Renal pelvis (tissue), 1 donor: ENCODE measurements at regions not wholly inside any gene's neighbourhood (a gene's known extent, or its start where the extent isn't known, plus 50 kb on each side); places are given as distances from the start of the nearest gene placed in this dataset.
A peak's percentile ranks its signal among the peaks of the same experiment; 100 is the strongest.

Experiments
- DNase-seq: peaks from one replicate; pipeline ENCODE4 v3.0.0-alpha.2; 2013

DNA sequence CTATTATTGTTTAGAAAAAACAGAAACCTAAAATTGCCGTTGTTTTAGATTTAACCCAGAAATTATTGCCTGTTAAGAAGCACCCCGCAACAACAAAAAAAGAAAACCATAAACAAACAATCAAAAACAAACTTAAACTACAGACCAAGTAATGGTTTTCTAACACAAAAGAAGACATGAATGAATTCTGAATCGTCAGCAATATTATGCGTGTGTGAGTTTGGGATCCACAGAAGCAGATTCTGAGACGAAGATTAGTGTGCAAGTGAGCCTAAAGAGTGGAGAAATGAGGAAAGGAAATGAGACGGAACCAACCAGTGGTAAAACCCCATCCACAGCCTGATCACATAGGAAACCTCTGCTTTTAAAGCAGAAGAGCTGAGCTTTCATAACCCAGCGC is 1514.9 kb upstream of the PIK3C3 start:
- no peak for DNase-seq

DNA sequence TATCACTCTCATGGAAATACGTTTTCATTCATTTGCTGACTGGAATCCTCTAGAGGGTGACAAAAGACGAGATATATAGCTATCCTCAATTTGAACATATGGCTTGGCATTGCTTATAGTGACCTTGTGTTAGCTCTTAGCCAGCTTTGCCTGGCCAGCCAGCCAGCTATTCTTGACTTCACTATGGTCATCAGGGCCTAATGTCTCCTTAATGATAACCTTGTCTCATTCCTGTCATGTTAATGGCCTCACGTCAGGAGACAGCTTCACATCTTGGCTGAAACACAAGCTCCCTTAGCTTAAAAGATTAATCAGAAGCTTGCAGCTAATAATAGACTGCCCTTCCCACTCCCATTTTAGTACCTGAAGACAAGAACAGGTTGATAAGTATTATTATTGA is 1517.5 kb upstream of the PIK3C3 start:
- DNase-seq, result no peak

DNA sequence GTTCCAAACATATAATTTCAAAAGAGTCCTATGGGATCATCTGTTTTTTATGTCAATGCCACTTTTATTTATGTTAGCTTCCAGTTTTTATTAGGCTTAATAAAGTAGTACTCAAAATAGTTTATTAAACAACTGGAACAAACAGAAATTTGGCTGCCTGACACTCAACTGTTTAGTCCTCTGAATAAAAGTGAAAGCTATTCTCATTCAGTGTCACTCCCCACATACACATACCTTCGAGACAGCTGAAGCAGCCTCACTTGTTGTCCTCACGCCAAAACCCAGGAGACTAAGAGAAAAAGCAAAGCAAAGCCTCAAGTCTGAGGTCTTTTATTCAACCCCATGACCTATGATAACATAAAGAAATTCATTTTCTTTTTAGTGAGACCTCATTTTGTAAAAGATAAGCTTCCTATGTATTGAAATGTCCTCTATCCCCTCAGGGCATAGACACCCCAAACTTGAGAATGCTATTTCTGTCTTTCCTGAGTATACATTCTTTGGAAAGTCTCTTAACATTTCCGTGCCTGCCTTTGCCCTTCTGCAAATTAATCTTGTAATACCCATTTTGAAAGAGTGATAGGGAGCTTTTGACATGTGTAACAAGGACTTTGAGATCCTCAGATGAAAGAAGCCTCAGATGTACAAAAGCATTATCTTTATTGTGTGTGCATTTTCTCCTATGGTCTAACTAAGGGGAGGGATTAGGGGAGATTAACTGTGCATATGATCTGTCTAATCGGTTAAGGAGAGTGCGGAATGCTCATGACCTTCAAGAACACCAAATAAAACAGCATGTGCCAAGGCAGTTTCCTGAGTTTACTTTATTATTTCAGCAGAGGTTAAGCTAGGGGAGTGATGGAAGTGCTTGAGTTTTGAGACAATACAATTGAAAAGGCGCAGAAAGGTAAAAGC is 1523.7 kb upstream of the PIK3C3 start:
- DNase-seq, result no peak

DNA sequence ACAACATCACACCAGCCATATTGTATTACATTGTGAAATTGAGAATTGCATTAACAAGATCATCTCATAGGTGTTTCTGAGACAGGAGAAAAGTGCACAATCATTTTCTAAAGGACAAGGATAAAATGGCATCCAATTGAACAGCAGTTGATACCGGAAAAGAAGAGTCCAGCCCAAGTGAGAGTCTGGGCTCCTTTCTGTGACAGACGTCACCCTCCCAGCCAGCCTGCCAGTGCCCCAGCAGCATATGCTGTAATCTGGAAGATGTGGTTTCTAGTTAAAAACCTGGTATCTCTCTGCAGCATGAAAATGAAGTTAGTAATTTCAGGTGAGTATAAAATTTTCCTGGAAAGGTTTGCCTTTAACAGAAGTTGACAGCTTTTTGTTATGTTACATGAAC is 1531.7 kb upstream of the PIK3C3 start:
- DNase-seq, result no peak

DNA sequence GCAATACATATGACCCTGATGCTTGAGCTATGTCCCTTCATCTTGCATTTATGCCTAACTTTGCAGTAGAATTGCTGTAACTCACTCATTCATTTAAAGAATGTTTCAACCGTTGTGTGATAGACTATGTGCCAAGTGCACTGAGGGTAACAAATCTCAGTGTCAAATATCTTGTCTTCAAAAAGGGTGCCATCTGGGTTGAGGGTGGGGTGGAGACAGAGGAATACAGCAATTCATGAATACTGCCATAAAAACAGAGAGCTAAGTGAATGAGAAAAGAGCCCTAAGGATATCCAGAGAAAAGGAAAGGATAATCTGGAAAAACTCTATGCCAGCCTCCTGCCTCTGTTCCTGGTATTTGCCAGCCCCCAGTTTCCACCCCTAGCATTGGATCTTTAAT is 1534.4 kb upstream of the PIK3C3 start:
- no peak for DNase-seq

DNA sequence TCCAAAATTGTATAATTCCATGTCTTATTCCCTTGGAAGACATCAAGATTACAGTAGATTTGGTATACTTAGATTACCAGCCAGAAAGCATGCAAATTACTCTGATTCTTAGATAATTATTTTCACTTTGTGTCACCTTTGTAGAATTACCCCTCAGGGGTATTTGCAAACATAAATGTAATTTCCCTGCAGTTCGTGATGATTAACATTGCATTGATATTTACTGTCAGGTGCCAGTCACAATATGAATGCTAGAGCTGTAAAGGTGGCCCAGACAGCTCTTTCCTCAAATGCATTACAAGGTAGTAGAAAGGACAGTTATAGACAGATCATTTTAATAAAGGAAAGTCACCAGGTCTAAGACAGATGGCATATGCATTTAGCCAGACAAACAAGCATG is 1537.5 kb upstream of the PIK3C3 start:
- no peak for DNase-seq

DNA sequence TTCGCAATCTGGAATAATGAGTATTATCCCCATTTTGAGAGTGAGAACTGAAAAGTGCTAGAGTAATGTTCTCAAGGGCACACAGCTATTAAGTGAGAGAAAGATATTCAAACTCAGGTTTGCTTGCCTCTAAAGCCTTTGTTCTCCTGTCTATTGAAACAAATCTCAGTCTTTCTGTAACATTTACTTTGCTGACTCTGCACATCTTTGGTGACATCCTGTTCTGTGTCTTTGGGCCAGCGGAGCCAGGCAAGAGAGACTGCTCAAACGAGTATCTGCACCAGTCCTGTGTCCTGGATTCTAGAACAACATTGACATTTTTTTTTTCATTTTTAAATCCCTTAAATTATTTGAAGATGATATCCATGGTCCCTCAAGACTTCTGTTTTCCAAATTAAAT is 1539.2 kb upstream of the PIK3C3 start:
- DNase-seq, result no peak

DNA sequence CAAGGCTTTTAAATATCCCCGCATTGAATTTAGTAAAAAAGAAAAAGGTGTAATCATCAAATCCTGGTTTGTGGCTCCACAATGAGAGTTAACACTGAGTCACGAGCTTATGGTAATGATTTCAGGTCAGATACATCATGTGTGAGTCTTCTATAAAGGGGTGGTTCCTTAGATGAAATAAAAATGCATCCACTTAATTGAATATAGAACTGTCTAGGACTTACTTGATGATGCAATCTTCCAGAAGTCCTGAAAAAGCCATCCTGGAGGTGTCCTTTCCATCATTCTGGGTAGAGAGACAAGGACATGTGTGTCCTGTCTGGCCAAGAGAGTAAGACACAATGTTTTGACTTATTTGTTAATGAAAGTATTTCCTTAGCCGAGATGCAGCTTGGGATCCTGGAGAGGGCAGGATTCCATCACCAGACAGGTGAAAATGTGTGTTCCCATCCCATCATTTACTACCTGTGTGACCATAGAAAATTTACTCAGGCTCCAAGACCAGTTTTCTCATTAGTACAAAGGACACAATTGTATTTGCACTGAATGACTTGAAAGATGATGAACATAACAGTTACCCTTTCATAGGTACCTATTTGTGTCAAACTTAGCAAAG is 1539.8 kb upstream of the PIK3C3 start:
- no peak for DNase-seq

DNA sequence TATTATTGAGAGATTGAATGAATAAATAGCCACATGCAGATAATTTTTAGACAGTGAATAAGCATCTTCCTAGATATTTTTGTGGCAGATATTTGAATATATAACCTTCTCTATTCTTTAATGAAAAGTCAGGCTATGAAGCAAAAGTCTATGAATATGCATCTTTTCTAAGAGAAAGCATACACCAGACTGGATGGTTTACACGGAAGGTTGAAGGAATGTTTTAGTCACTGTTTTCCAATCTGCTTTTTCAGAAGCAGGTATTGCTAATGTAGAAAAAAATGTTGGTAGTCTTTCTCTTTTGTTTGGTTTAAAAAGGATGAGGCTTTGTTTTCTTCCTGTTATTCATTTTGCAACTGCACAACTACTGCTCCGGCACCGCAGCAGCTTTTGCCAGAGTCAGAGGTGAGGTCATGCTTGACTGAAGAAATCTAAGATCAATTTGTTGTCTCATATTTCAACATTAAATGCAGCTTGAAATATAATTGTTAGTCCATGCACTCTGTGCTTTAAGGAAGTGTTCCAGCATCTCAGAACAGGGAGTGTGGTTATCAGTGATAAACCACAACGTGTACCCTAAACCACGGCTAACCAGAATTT is 1540.8 kb upstream of the PIK3C3 start:
- no peak for DNase-seq

DNA sequence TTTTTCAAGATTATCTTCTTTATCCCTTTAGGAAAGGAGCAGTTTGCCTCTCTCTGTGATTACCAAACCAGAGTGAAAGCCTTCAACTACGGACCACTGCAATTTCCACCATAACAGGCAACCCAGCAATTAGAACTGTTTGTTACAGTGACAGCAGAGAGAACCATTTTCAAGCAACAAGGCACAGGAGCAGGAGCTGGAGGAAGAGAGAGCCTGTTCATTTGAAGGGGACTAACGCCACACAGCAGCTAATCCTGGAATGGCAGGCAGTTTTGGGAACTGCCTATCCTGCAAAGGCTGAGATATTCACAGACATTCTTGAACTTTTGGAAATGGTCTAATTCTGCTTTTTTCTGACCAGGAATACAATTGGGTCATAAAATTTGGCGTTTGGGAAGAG is 1541.9 kb upstream of the PIK3C3 start:
- DNase-seq, result peak; percentile 31

DNA sequence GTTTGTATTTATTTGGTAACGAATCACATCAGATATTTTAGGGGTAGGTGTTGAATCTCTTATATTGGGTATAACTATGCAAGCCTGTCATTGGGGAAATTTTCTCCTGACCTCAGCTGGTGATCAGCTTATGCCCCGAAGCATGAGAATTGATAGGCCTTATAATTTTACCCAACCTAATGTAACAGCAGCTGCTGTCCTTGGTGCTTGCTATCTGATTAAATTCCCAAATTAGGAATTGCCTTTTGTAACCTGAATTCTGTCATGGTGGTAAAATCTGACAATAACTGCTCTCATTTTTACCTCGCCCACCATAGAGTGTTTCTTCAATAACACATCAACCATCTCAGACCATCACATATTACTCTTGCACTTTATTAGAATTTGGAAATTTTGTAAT is 1542.6 kb upstream of the PIK3C3 start:
- DNase-seq, result no peak

DNA sequence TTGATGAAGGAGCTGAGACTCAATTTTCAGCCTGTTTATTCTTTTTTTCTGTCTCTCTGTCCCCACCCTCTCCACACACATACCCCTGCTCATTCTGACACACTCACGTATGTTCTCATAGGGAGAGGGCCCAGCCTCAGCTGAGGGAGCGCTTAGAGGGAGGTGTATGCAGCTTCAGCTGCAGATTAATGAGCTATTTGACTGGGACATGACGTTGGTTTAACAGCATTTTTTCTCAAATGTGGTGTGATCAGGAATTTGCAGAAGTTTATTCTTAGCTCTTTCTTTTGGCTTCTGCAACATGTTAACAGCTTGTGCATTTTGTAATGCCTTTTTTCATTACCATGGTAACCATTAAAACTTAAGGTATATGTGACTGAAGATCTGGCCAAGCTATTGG is 1547.1 kb upstream of the PIK3C3 start:
- no peak for DNase-seq

DNA sequence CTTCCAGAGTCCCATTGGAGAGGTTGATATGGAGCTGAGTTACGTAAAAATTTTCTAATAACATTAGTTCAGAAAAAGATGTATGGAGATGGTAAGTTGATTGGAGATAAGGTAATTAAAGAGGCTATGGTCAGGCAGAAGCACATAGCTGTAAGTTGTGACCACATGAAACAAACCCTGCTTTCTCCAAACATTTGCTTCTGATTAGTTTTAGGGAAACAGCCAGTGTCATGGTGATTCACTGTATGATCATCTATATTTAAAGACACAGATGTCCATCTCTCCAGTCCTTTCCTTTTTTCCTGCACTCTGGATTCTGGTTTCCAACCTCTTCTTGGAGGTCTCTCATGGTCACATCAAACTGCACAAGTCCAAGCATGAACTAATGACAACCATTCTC is 1550.8 kb upstream of the PIK3C3 start:
- DNase-seq, result no peak

DNA sequence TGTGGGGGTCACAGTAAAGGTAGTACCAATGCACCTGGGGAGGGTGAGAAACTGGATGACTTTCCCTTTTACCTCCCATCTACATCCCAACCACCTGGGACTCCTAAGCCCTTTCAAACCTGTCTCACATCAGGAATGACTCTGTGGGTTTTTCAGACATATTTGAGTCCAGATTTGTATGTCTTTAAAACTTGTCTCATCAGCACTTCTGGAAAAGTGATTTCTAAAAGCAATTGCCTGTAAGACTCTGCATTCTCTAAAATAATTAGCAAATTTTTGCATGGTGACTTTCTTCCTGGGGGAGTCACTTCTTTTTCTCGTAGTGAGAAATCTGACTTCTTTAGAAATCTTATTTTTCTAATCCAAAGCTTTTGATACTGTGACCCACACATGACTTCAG is 1553.0 kb upstream of the PIK3C3 start:
- no peak for DNase-seq

DNA sequence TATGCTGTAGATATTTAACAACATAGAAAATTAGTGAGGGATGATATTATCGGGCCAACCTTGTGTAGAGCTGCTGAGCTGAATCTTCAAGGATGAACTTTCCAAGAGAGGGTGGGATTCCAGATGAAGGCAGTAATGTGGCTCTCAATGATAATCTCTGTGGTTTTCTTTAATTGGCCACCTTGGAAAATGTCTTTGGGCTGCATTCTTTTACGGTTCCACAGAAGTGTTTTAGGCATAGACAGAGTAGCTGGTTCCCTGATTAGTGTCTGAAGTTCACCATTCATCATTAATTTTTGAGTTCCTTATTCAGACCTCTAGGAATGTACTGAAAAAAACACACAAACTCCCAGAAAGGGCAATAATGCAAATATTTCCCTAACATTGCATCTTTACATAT is 1566.9 kb upstream of the PIK3C3 start:
- no peak for DNase-seq

DNA sequence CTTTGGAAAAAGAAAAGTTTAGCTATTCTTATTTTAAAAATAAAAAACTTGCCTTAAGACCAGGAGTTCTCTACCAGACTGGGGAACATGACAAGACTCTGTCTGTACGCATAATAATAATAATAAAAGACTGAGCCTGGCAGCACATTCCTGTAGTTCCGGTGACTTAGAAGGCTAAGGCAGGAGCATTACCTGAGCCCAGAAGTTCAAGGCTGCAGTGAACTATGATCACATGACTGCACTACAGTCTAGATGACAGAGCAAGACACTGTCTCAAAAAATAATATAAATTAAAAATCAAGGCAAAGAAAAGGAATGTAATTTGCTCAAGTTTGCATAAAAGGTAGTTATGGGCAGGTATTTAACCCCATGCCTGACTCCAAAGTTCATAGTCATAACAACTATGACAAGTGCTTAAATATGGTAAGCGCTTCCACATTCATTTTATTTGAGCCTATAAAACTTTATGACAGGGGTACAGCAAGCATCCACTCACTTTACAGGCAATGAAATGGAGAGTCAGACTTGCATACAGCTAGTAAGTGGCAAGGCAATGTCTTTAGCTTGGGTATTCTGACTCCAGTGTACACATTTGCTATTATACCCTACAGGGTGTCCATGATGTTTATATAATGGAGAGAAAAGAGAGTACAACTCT is 1567.8 kb upstream of the PIK3C3 start:
- no peak for DNase-seq

DNA sequence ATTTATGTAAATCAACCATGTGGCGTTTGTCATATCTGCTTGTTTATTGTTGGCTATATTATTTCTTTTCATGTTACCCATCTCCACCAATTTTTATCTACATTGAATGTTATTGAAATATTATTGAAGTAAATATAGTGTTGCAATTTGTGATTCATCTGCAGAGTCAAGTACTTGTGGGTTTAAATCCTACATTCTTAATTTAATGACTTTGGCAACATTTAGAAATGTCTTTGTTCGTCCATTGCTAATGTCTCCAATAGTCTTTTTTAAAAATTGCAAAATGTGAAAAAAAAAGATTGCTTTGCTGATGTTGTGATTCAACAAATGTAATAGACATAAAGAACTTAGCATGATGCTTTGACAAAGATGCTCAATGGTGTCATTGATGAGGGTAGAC is 1572.8 kb upstream of the PIK3C3 start:
- DNase-seq, result no peak

DNA sequence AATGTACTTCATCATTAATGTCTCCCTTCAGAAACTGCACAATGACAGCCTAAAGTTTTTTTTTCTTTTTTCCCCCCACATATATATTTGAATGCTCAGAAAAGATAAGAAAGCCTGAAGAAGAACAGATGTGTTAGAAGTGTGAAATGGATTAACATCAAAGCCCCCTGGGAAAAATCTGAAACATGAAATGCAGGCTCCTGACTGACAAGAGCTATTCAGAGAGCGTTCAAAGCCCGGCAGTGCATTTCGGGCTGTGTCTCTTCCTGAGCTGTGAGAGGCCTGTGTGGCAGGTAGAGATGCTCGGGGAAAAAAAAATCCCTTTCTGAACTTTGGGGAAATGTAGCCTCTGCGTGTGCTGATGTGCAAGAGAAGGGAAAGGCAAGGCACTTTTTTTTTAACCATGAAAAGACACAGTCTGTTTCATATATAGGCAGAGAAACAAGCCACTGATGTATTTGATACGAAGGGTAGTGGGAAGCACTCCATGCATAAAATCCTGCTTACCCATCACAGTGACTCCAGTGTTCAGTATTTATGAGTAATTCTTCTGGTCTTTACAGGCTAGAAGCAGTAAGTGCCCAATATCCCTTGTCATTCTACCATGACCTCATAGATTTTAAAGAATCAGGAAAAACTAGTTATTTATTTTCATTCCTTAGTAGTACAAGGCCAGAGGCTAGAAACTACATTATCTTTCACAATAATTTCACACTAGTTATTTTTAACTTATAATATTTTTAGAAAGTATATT is 1574.2 kb upstream of the PIK3C3 start:
- no peak for DNase-seq

DNA sequence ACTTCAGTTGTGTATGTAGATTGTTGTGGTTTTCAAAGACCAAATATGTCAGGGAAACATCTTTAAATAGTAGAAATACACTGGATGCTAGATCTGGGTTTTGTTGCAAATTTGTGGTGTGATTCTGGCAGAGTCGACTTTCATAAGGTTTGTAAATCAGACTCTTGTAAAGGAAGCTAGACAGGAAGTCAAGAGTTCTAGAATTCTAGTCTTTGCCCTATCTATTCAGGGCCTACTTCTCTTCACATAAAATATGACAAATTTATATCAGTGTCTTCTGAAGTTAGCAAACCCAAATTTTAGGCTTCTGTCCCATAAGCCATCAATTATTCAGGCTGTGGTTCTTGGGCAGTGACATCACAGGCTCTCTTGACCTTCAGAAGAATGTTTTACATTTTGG is 1579.2 kb upstream of the PIK3C3 start:
- DNase-seq, result peak; percentile 37

DNA sequence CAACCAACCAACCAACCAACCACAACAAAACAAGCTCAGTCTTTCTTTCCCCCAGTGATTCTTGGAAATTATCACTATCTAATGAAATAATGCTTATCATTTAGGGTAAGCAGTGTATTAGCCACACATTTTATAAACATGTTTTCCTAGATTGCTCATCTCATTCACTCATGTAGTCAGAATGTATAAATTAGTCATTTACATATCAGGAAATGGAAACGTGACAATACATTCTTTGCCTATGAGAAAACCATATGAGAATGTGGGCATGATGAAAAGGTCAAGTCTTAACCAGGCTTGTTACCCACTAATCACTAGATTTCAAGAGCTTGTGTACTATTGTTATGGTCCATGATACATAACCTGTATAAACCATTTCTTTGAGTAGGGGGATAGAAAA is 1583.4 kb upstream of the PIK3C3 start:
- no peak for DNase-seq

DNA sequence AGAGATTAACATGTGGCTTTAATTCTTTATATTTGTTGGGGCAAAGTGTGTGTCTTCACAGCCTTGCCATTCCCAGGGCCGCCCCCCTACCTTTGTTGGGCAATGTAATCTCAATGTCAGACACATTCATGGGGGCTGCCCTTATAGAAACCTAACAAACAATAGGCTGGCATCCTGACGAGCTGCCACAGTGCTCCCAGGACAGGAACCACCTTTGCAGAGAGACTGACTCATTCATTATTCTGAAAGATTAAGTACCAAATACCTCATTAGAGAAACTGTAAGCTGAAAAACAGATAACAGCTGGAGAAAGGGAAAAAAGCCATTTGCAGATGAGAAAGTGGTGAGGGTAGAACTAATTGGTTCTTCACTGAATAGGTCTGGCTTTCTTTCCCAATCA is 1587.5 kb upstream of the PIK3C3 start:
- no peak for DNase-seq

DNA sequence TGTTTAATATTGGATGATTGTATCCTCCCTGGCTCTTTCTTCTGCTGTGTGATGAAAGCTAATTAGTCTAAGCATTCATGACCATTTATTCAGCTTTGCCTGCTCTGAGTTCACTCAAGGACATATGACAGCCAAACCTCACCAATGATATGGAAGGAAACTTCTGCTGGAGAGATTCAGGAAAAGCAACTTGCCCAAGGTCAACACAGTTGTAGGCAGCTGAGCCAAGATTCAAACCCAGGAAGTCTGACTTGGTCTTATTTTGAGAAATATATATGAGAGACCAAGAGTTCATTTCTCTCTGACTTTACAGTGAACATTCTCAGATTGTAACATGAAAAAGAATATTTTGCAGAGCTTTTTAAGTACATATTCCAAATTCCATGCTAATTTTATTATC is 1588.5 kb upstream of the PIK3C3 start:
- DNase-seq, result no peak
